IMR-90 (cell line): ENCODE measurements at regions not wholly inside any gene's neighbourhood (a gene's known extent, or its start where the extent isn't known, plus 50 kb on each side); places are given as distances from the start of the nearest gene placed in this dataset.
"Not testable (repeated sequence)": the region's sequence is repeated elsewhere in the genome, so short reads cannot be mapped to it uniquely, and the experiment has no call there.

Source experiments
- CEBPB ChIP-seq: IDR thresholded peaks from 2 replicates; pipeline ENCODE4 v1.6.1; 2012; ENCODE audit warnings: low read depth, low read length, improper control_type of control experiment
- CHD1 ChIP-seq: IDR thresholded peaks from 2 replicates; pipeline ENCODE4 v1.6.1; 2012; ENCODE audit warnings: low read depth, low read length, improper control_type of control experiment
- CTCF ChIP-seq: conservative IDR thresholded peaks from 2 replicates; pipeline ENCODE4 v1.5.1; 2012; ENCODE audit warnings: mild to moderate bottlenecking, low read depth, low read length, improper control_type of control experiment
- ELK1 ChIP-seq: fragments of 150-350 bp; IDR thresholded peaks from 2 replicates; pipeline ENCODE4 v1.6.1; 2016; ENCODE audit warnings: low read depth, mild to moderate bottlenecking, low read length, moderate library complexity, borderline replicate concordance
- MAZ ChIP-seq: IDR thresholded peaks from 2 replicates; pipeline ENCODE4 v1.6.1; 2012; ENCODE audit warnings: low read depth, mild to moderate bottlenecking, low read length, improper control_type of control experiment, moderate library complexity, borderline replicate concordance
- MXI1 ChIP-seq: IDR thresholded peaks from 2 replicates; pipeline ENCODE4 v1.6.1; 2012; ENCODE audit warnings: low read depth, mild to moderate bottlenecking, low read length, moderate library complexity, borderline replicate concordance
- POLR2A ChIP-seq: IDR thresholded peaks from 2 replicates; pipeline ENCODE4 v1.6.1; 2012; ENCODE audit warnings: mild to moderate bottlenecking, low read depth, low read length
- RAD21 ChIP-seq: IDR thresholded peaks from 2 replicates; pipeline ENCODE4 v1.6.1; 2012; ENCODE audit warnings: low read length, improper control_type of control experiment
- RCOR1 ChIP-seq: IDR thresholded peaks from 2 replicates; pipeline ENCODE4 v1.6.1; 2012; ENCODE audit warnings: mild to moderate bottlenecking, low read length, improper control_type of control experiment; ENCODE audit not compliant: insufficient replicate concordance
- RFX5 ChIP-seq: IDR thresholded peaks from 2 replicates; pipeline ENCODE4 v1.8.0; 2012; ENCODE audit warnings: low read depth, mild to moderate bottlenecking, low read length, moderate library complexity
- SMC3 ChIP-seq: fragments of 150-350 bp; IDR thresholded peaks from 2 replicates; pipeline ENCODE4 v1.6.1; 2016; ENCODE audit warnings: low read depth, mild to moderate bottlenecking, antibody characterized with exemption, low read length, moderate library complexity
- USF2 ChIP-seq: fragments of 150-350 bp; IDR thresholded peaks from 2 replicates; pipeline ENCODE4 v1.6.1; 2017; ENCODE audit warnings: mild to moderate bottlenecking, antibody characterized with exemption, low read length, low read depth

- not testable (repeated sequence) for TF ChIP-seq CTCF, RAD21, POLR2A, CEBPB, MXI1, SMC3, CHD1, USF2, ELK1, RFX5, RCOR1, MAZ
Measured at GRCh38 chr13:16149415-16149814, 3032.2 kb downstream of the TUBA3C start.
